IMR-90 (cell line): ENCODE measurements at regions not wholly inside any gene's neighbourhood (a gene's known extent, or its start where the extent isn't known, plus 50 kb on each side); places are given as distances from the start of the nearest gene placed in this dataset.

Source experiments
- ATAC-seq: fragments of 200-7000 bp; cut with Tn5 transposase; 2 replicates; pipeline ENCODE4 v1.9.1; 2020; ENCODE audit warnings: low read depth, mild to moderate bottlenecking, moderate library complexity
- BruUV-seq: library from RNA; stranded (reverse); fragments of 400-500 nt; replicated peaks from 2 replicates; lab custom pipeline; 2021; lab: Mats Ljungman, UMichigan
- CTCF ChIA-PET: fragments of 300-600 bp; formaldehyde crosslinking; extraction: SDS; loops from one replicate; lab custom pipeline; 2021; ENCODE audit warnings: antibody characterized with exemption; lab: Yijun Ruan, JAX
- POLR2A ChIA-PET: fragments of 300-600 bp; sonication (Branson Sonifier 250); formaldehyde crosslinking; loops from one replicate; lab custom pipeline; 2022; ENCODE audit warnings: antibody characterized with exemption; ENCODE audit not compliant: unreplicated experiment; lab: Charles Lee
- DNase-seq: peaks from one replicate; pipeline ENCODE4 v3.0.0; 2013
- H2AFZ ChIP-seq: replicated peaks from 2 replicates; pipeline ENCODE3; 2013; ENCODE audit warnings: low read length, mild to moderate bottlenecking; ENCODE audit not compliant: poor library complexity
- H2AK5ac ChIP-seq: 2 replicates; pipeline ENCODE4 v1.6.1; 2013; ENCODE audit warnings: low read depth, low read length, inconsistent platforms
- H2AK9ac ChIP-seq: replicated peaks from 2 replicates; pipeline ENCODE3; 2013; ENCODE audit warnings: mild to moderate bottlenecking, low read depth, low read length, moderate library complexity; ENCODE audit not compliant: poor library complexity
- H2BK120ac ChIP-seq: 2 replicates; pipeline ENCODE4 v1.6.1; 2013; ENCODE audit warnings: low read depth, low read length, inconsistent platforms
- H2BK15ac ChIP-seq: 3 replicates; pipeline ENCODE4 v1.6.1; 2013; ENCODE audit warnings: low read depth, low read length, inconsistent platforms
- H2BK20ac ChIP-seq: 2 replicates; pipeline ENCODE4 v1.6.1; 2013; ENCODE audit warnings: low read depth, mild to moderate bottlenecking, inconsistent platforms, low read length, moderate library complexity
- H2BK5ac ChIP-seq: 2 replicates; pipeline ENCODE4 v1.6.1; 2013; ENCODE audit warnings: mild to moderate bottlenecking, low read depth, low read length, inconsistent platforms; ENCODE audit not compliant: poor library complexity, severe bottlenecking
- H3K14ac ChIP-seq: replicated peaks from 2 replicates; pipeline ENCODE4 v1.6.1; 2013; ENCODE audit warnings: low read depth, low read length, inconsistent platforms
- H3K18ac ChIP-seq: 2 replicates; pipeline ENCODE4 v1.6.1; 2013; ENCODE audit warnings: low read depth, low read length, control low read depth
- H3K23ac ChIP-seq: 2 replicates; pipeline ENCODE4 v1.6.1; 2013; ENCODE audit warnings: low read depth, low read length, inconsistent platforms
- H3K27ac ChIP-seq: 2 replicates; pipeline ENCODE4 v1.5.1; 2013; ENCODE audit warnings: mild to moderate bottlenecking, control low read depth, low read length; ENCODE audit not compliant: insufficient read depth
- H3K27me3 ChIP-seq: 2 replicates; pipeline ENCODE4 v1.6.1; 2013; ENCODE audit warnings: low read length; ENCODE audit not compliant: control insufficient read depth, insufficient read depth
- H3K36me3 ChIP-seq: 2 replicates; pipeline ENCODE4 v1.6.1; 2013; ENCODE audit warnings: low read length, mixed read lengths; ENCODE audit not compliant: control insufficient read depth, insufficient read depth
- H3K4ac ChIP-seq: 2 replicates; pipeline ENCODE4 v1.6.1; 2013; ENCODE audit warnings: low read depth, low read length, inconsistent platforms
- H3K4me1 ChIP-seq: 2 replicates; pipeline ENCODE4 v1.6.1; 2013; ENCODE audit warnings: low read length, mixed read lengths; ENCODE audit not compliant: control insufficient read depth, insufficient read depth
- H3K4me2 ChIP-seq: 2 replicates; pipeline ENCODE4 v1.6.1; 2013; ENCODE audit warnings: low read depth, mild to moderate bottlenecking, control low read depth, low read length, moderate library complexity
- H3K4me3 ChIP-seq: 2 replicates; pipeline ENCODE4 v1.5.1; 2013; ENCODE audit warnings: low read depth, mild to moderate bottlenecking, control low read depth, low read length, moderate library complexity; ENCODE audit not compliant: insufficient read depth
- H3K56ac ChIP-seq: 2 replicates; pipeline ENCODE4 v1.6.1; 2013; ENCODE audit warnings: low read length, inconsistent platforms; ENCODE audit not compliant: insufficient read depth; ENCODE audit errors: extremely low read depth
- H3K79me1 ChIP-seq, 2 experiments: 2 replicates each; pipeline ENCODE4 v1.6.1; 2013; ENCODE audit warnings: low read length in 2 of 2, inconsistent platforms in 1 of 2, low read depth in 1 of 2
- H3K9ac ChIP-seq: 2 replicates; pipeline ENCODE4 v1.6.1; 2013; ENCODE audit warnings: low read depth, low read length, control low read depth
- H3K9me1 ChIP-seq: 2 replicates; pipeline ENCODE4 v1.6.1; 2013; ENCODE audit warnings: low read length, inconsistent platforms; ENCODE audit not compliant: insufficient read depth
- H3K9me3 ChIP-seq: 2 replicates; pipeline ENCODE4 v1.6.1; 2013; ENCODE audit warnings: low read length; ENCODE audit not compliant: control insufficient read depth, insufficient read depth
- H4K20me1 ChIP-seq: 2 replicates; pipeline ENCODE4 v1.6.1; 2013; ENCODE audit warnings: low read length, inconsistent platforms; ENCODE audit not compliant: insufficient read depth
- H4K5ac ChIP-seq: 2 replicates; pipeline ENCODE4 v1.6.1; 2013; ENCODE audit warnings: mild to moderate bottlenecking, low read depth, low read length, control low read depth
- H4K8ac ChIP-seq, 2 experiments: 2 replicates each; pipeline ENCODE4 v1.6.1; 2013; ENCODE audit warnings: low read depth in 2 of 2, low read length in 2 of 2, control low read depth in 1 of 2, inconsistent platforms in 1 of 2
- H4K91ac ChIP-seq: 2 replicates; pipeline ENCODE4 v1.6.1; 2013; ENCODE audit warnings: low read depth, low read length, inconsistent platforms; ENCODE audit not compliant: insufficient read depth
- BHLHE40 ChIP-seq: fragments of 150-350 bp; IDR thresholded peaks from 2 replicates; pipeline ENCODE4 v1.6.1; 2016; ENCODE audit warnings: mild to moderate bottlenecking, low read depth, low read length
- CEBPB ChIP-seq: IDR thresholded peaks from 2 replicates; pipeline ENCODE4 v1.6.1; 2012; ENCODE audit warnings: low read depth, low read length, improper control_type of control experiment
- CHD1 ChIP-seq: IDR thresholded peaks from 2 replicates; pipeline ENCODE4 v1.6.1; 2012; ENCODE audit warnings: low read depth, low read length, improper control_type of control experiment
- CTCF ChIP-seq: conservative IDR thresholded peaks from 2 replicates; pipeline ENCODE4 v1.5.1; 2012; ENCODE audit warnings: mild to moderate bottlenecking, low read depth, low read length, improper control_type of control experiment
- ELK1 ChIP-seq: fragments of 150-350 bp; IDR thresholded peaks from 2 replicates; pipeline ENCODE4 v1.6.1; 2016; ENCODE audit warnings: low read depth, mild to moderate bottlenecking, low read length, moderate library complexity, borderline replicate concordance
- FOS ChIP-seq: fragments of 150-350 bp; IDR thresholded peaks from 2 replicates; pipeline ENCODE4 v1.6.1; 2016; ENCODE audit warnings: low read depth, low read length
- MAFK ChIP-seq: IDR thresholded peaks from 2 replicates; pipeline ENCODE4 v1.6.1; 2012; ENCODE audit warnings: low read depth, low read length, improper control_type of control experiment
- MAZ ChIP-seq: IDR thresholded peaks from 2 replicates; pipeline ENCODE4 v1.6.1; 2012; ENCODE audit warnings: low read depth, mild to moderate bottlenecking, low read length, improper control_type of control experiment, moderate library complexity, borderline replicate concordance
- MXI1 ChIP-seq: IDR thresholded peaks from 2 replicates; pipeline ENCODE4 v1.6.1; 2012; ENCODE audit warnings: low read depth, mild to moderate bottlenecking, low read length, moderate library complexity, borderline replicate concordance
- NFE2L2 ChIP-seq: fragments of 150-350 bp; IDR thresholded peaks from 2 replicates; pipeline ENCODE4 v1.6.1; 2016; ENCODE audit warnings: low read depth, mild to moderate bottlenecking, low read length
- POLR2A ChIP-seq: IDR thresholded peaks from 2 replicates; pipeline ENCODE4 v1.6.1; 2012; ENCODE audit warnings: mild to moderate bottlenecking, low read depth, low read length
- RAD21 ChIP-seq: IDR thresholded peaks from 2 replicates; pipeline ENCODE4 v1.6.1; 2012; ENCODE audit warnings: low read length, improper control_type of control experiment
- RCOR1 ChIP-seq: IDR thresholded peaks from 2 replicates; pipeline ENCODE4 v1.6.1; 2012; ENCODE audit warnings: mild to moderate bottlenecking, low read length, improper control_type of control experiment; ENCODE audit not compliant: insufficient replicate concordance
- RFX5 ChIP-seq: IDR thresholded peaks from 2 replicates; pipeline ENCODE4 v1.8.0; 2012; ENCODE audit warnings: low read depth, mild to moderate bottlenecking, low read length, moderate library complexity
- SMC3 ChIP-seq: fragments of 150-350 bp; IDR thresholded peaks from 2 replicates; pipeline ENCODE4 v1.6.1; 2016; ENCODE audit warnings: low read depth, mild to moderate bottlenecking, antibody characterized with exemption, low read length, moderate library complexity
- USF2 ChIP-seq: fragments of 150-350 bp; IDR thresholded peaks from 2 replicates; pipeline ENCODE4 v1.6.1; 2017; ENCODE audit warnings: mild to moderate bottlenecking, antibody characterized with exemption, low read length, low read depth
- WGBS, 2 experiments: methylation state at CpG; one replicate each; pipeline versions ENCODE4 v1.1.5 to v1.1.7; 2013; ENCODE audit warnings: missing lambda C conversion rate in 2 of 2; ENCODE audit not compliant: insufficient read length in 1 of 2; ENCODE audit errors: extremely low coverage in 2 of 2; 5-methylcytosine and 5-hydroxymethylcytosine counted together
- dilution Hi-C: fragments of 300-500 bp; cut with HindIII; formaldehyde crosslinking; loops from one replicate; pipeline ENCODE4 v1.14.3; 2018; ENCODE audit warnings: low sequenced_read_pairs; ENCODE audit not compliant: unreplicated experiment
- in situ Hi-C: fragments of 300-500 bp; cut with MboI; formaldehyde crosslinking; loops from 3 replicates; pipeline ENCODE4 v1.14.3; 2019; ENCODE audit warnings: low sequenced_read_pairs, inconsistent platforms, mixed read lengths
- intact Hi-C: fragments of 100-400 bp; cut with micrococcal nuclease; formaldehyde crosslinking; loops from 2 replicates; pipeline ENCODE4 v1.10.0; 2022

GRCh38 chr2:237179161-237179560, 93.5 kb downstream of the COPS8 start:
- peak overlapping the region; percentile 93 for H3K27ac ChIP-seq
- H3K36me3 ChIP-seq, result no peaks in the 10 kb centered on the region
- peak overlapping the region; percentile 99 for H4K91ac ChIP-seq
- no CpG with 5 or more reads among the region's 5 CpGs for WGBS, 2 experiments
- H3K4me3 ChIP-seq, result no peak overlapping the region
- in situ Hi-C loops (no loop called here), dilution Hi-C loops (no loop called here), intact Hi-C loops (loop anchor here (2.0 kb wide), 2 partner anchors 80 to 104 kb away; no protein-coding TSS in a partner anchor)
- no peaks in the 10 kb centered on the region for H3K27me3 ChIP-seq
- H3K9me3 ChIP-seq, result no peaks in the 10 kb centered on the region
- H4K8ac ChIP-seq, result peak overlapping the region; percentile 94
- H4K20me1 ChIP-seq, result no peaks in the 10 kb centered on the region
- peaks cover 40% of the 10 kb centered on the region for H3K9me1 ChIP-seq
- H3K9ac ChIP-seq, result peak overlapping the region; percentile 36
- peak overlapping the region; percentile 97 for H3K56ac ChIP-seq
- ChIA-PET CTCF (no interaction called here), POLR2A (interaction anchor here (0.9 kb wide), 1 partner anchor 234 kb away, joined by 3 read pairs; no protein-coding TSS in a partner anchor)
- no peak overlapping the region for H3K4me2 ChIP-seq
- H2BK5ac ChIP-seq, result peak overlapping the region; percentile 94
- peak overlapping the region; percentile 100 for H3K4ac ChIP-seq
- peak overlapping the region; percentile 18 for H2AK9ac ChIP-seq
- TF ChIP-seq MAZ (no peak), ELK1 (no peak), CEBPB (no peak), RAD21 (no peak), CHD1 (no peak), RFX5 (no peak), MAFK (no peak), FOS (no peak), SMC3 (no peak), CTCF (no peak), POLR2A (no peak), USF2 (no peak), BHLHE40 (no peak), NFE2L2 (no peak), RCOR1 (no peak), MXI1 (no peak)
- H3K14ac ChIP-seq, result peak overlapping the region; percentile 98
- peak overlapping the region; percentile 95 for H3K23ac ChIP-seq
- H2BK120ac ChIP-seq, result peak overlapping the region; percentile 100
- no TSS peak for BruUV-seq
- no peak for ATAC-seq
- H2AK5ac ChIP-seq, result peak overlapping the region; percentile 99
- no peak for DNase-seq
- peak overlapping the region; percentile 100 for H2BK20ac ChIP-seq
- peaks cover 32 to 55% of the 10 kb centered on the region in 2 experiments; a peak in 3 of 4 replicates for H3K79me1 ChIP-seq
- peak overlapping the region; percentile 99 for H4K5ac ChIP-seq
- H3K4me1 ChIP-seq, result peaks cover 38% of the 10 kb centered on the region
- no peak overlapping the region for H2AFZ ChIP-seq
- peak overlapping the region; percentile 91 for H2BK15ac ChIP-seq
- H3K18ac ChIP-seq, result peak overlapping the region; percentile 86
